SK-N-SH (cell line): ENCODE measurements at regions not wholly inside any gene's neighbourhood (a gene's known extent, or its start where the extent isn't known, plus 50 kb on each side); places are given as distances from the start of the nearest gene placed in this dataset.

Experiments
- CTCF ChIA-PET: fragments of 300-600, 350-600 bp; formaldehyde crosslinking; extraction: SDS; loops from one replicate; lab custom pipeline; 2021; lab: Yijun Ruan, JAX
- POLR2A ChIA-PET: fragments of 350-600 bp; sonication (Branson Sonifier 250); formaldehyde crosslinking; extraction: SDS; loops from one replicate; lab custom pipeline; 2020; ENCODE audit warnings: antibody characterized with exemption, inconsistent platforms; lab: Yijun Ruan, JAX
- DNase-seq: peaks from one replicate; pipeline ENCODE4 v3.0.0; 2012
- H2AFZ ChIP-seq: fragments of 200-600 bp; sonication (generic); 2 replicates; pipeline ENCODE4 v1.8.1; 2016; ENCODE audit warnings: antibody characterized with exemption, mild to moderate bottlenecking, low read depth
- H3F3A ChIP-seq: fragments of 200-600 bp; sonication (generic); replicated peaks from 2 replicates; pipeline ENCODE3; 2016; ENCODE audit warnings: antibody characterized with exemption, mild to moderate bottlenecking; ENCODE audit not compliant: insufficient read depth
- H3K27ac ChIP-seq, 2 experiments: fragments of 200-500 bp in 1 of 2; fragments of 200-600 bp in 1 of 2; sonication (Bioruptor generic) in 1 of 2; sonication (generic), shearing (Covaris generic) in 1 of 2; 2 replicates each; pipeline versions ENCODE4 v1.5.1 to v1.6.1; 2014 to 2016; ENCODE audit warnings: low read depth in 2 of 2, inconsistent platforms in 1 of 2, low read length in 1 of 2, mild to moderate bottlenecking in 1 of 2, mixed read lengths in 1 of 2
- H3K27me3 ChIP-seq: fragments of 200-600 bp; sonication (generic), shearing (Covaris generic); 2 replicates; pipeline ENCODE4 v1.6.1; 2016; ENCODE audit warnings: mixed run types; ENCODE audit not compliant: insufficient read depth
- H3K36me3 ChIP-seq, 2 experiments: fragments of 200-500 bp in 1 of 2; fragments of 200-600 bp in 1 of 2; sonication (Bioruptor generic) in 1 of 2; sonication (generic) in 1 of 2; replicated peaks in 1 of 2; 2 replicates each; pipeline versions ENCODE3 to v1.5.1; 2014 to 2016; ENCODE audit warnings: low read length in 1 of 2, mild to moderate bottlenecking in 1 of 2; ENCODE audit not compliant: insufficient read depth in 2 of 2, control insufficient read depth in 1 of 2
- H3K4me1 ChIP-seq, 2 experiments: fragments of 200-500 bp in 1 of 2; fragments of 200-600 bp in 1 of 2; sonication (Bioruptor generic) in 1 of 2; sonication (generic), shearing (Covaris generic) in 1 of 2; 2 replicates each; pipeline versions ENCODE4 v1.5.1 to v1.6.1; 2014 to 2016; ENCODE audit warnings: low read depth in 1 of 2, low read length in 1 of 2, mixed run types in 1 of 2; ENCODE audit not compliant: insufficient read depth in 2 of 2, control insufficient read depth in 1 of 2
- H3K4me2 ChIP-seq: fragments of 200-600 bp; sonication (generic), shearing (Covaris generic); 2 replicates; pipeline ENCODE4 v1.6.1; 2017; ENCODE audit warnings: mixed run types
- H3K4me3 ChIP-seq, 2 experiments: fragments of 200-500 bp in 1 of 2; fragments of 200-600 bp in 1 of 2; sonication (Bioruptor generic) in 1 of 2; sonication (generic), shearing (Covaris generic) in 1 of 2; 2 replicates each; pipeline versions ENCODE4 v1.5.1 to v1.8.1; 2014 to 2016; ENCODE audit warnings: low read depth in 2 of 2, inconsistent platforms in 1 of 2, low read length in 1 of 2, mild to moderate bottlenecking in 1 of 2, mixed read lengths in 1 of 2, moderate library complexity in 1 of 2
- H3K79me2 ChIP-seq: fragments of 200-600 bp; sonication (generic); 2 replicates; pipeline ENCODE4 v1.8.1; 2017; ENCODE audit warnings: mild to moderate bottlenecking; ENCODE audit not compliant: insufficient read depth
- H3K9ac ChIP-seq: fragments of 200-600 bp; sonication (generic); 2 replicates; pipeline ENCODE4 v1.6.1; 2017; ENCODE audit warnings: mixed run types
- H3K9me2 ChIP-seq: fragments of 200-600 bp; sonication (generic); 2 replicates; pipeline ENCODE4 v1.6.1; 2017; ENCODE audit warnings: mixed run types
- H3K9me3 ChIP-seq: fragments of 200-600 bp; sonication (generic); 2 replicates; pipeline ENCODE4 v1.6.1; 2017; ENCODE audit warnings: mixed run types, mild to moderate bottlenecking, moderate library complexity
- H4K20me1 ChIP-seq: fragments of 200-600 bp; sonication (generic); 2 replicates; pipeline ENCODE4 v1.6.1; 2017; ENCODE audit warnings: mild to moderate bottlenecking, mixed run types; ENCODE audit not compliant: insufficient read depth
- CHD2 ChIP-seq: fragments of 150-350 bp; IDR thresholded peaks from 2 replicates; pipeline ENCODE4 v1.6.1; 2018; ENCODE audit warnings: low read length; ENCODE audit not compliant: partially characterized antibody
- CTCF ChIP-seq: fragments of 200-600 bp; sonication (generic); IDR thresholded peaks from 2 replicates; pipeline ENCODE4 v1.6.1; 2017; ENCODE audit warnings: antibody characterized with exemption, mild to moderate bottlenecking, moderate library complexity
- FOSL2 ChIP-seq: IDR thresholded peaks from 2 replicates; pipeline ENCODE4 v1.4.0; 2012; ENCODE audit warnings: low read depth, mild to moderate bottlenecking, moderate library complexity, borderline replicate concordance
- FOXJ3 ChIP-seq: sonication (generic); formaldehyde crosslinking; IDR thresholded peaks from 2 replicates; pipeline ENCODE4 v1.5.1; 2020; ENCODE audit warnings: mild to moderate bottlenecking, missing genetic modification reagents
- FOXM1 ChIP-seq: IDR thresholded peaks from 2 replicates; pipeline ENCODE4 v1.4.0; 2012; ENCODE audit warnings: low read depth, mild to moderate bottlenecking
- JUND ChIP-seq: IDR thresholded peaks from 2 replicates; pipeline ENCODE4 v1.4.0; 2012
- MAX ChIP-seq: IDR thresholded peaks from 2 replicates; pipeline ENCODE4 v1.4.0; 2012; ENCODE audit warnings: low read depth
- MEF2A ChIP-seq: IDR thresholded peaks from 2 replicates; pipeline ENCODE4 v1.4.0; 2012; ENCODE audit warnings: low read depth, borderline replicate concordance
- NFIC ChIP-seq: IDR thresholded peaks from 2 replicates; pipeline ENCODE4 v1.4.0; 2012; ENCODE audit warnings: borderline replicate concordance
- NRF1 ChIP-seq: IDR thresholded peaks from 2 replicates; pipeline ENCODE4 v1.6.1; 2012; ENCODE audit warnings: low read depth, mild to moderate bottlenecking, low read length
- POLR2AphosphoS5 ChIP-seq: IDR thresholded peaks from 2 replicates; pipeline ENCODE4 v1.6.1; 2012; ENCODE audit warnings: low read depth, low read length
- RAD21 ChIP-seq: IDR thresholded peaks from 2 replicates; pipeline ENCODE4 v1.6.1; 2012; ENCODE audit warnings: mild to moderate bottlenecking, low read length
- RCOR1 ChIP-seq: fragments of 150-350 bp; IDR thresholded peaks from 2 replicates; pipeline ENCODE4 v1.6.1; 2017; ENCODE audit warnings: antibody characterized with exemption, low read length
- RXRA ChIP-seq: IDR thresholded peaks from 2 replicates; pipeline ENCODE4 v1.4.0; 2012; ENCODE audit warnings: low read depth, mild to moderate bottlenecking, borderline replicate concordance
- SIN3A ChIP-seq: IDR thresholded peaks from 2 replicates; pipeline ENCODE4 v1.6.1; 2012; ENCODE audit warnings: low read depth, mild to moderate bottlenecking, low read length, moderate library complexity, borderline replicate concordance
- SMC3 ChIP-seq: IDR thresholded peaks from 2 replicates; pipeline ENCODE4 v1.6.1; 2012; ENCODE audit warnings: low read depth, low read length, improper control_type of control experiment
- TEAD4 ChIP-seq: IDR thresholded peaks from 2 replicates; pipeline ENCODE4 v1.4.0; 2012; ENCODE audit warnings: mild to moderate bottlenecking, borderline replicate concordance; ENCODE audit not compliant: insufficient read depth
- USF2 ChIP-seq: fragments of 150-350 bp; IDR thresholded peaks from 2 replicates; pipeline ENCODE4 v1.6.1; 2017; ENCODE audit warnings: antibody characterized with exemption, low read length, low read depth, borderline replicate concordance
- ZBTB33 ChIP-seq: IDR thresholded peaks from 2 replicates; pipeline ENCODE4 v1.4.0; 2012; ENCODE audit warnings: low read depth, borderline replicate concordance
- WGBS: methylation state at CpG from one replicate; pipeline ENCODE4 v1.1.6; 2017; ENCODE audit warnings: low lambda C conversion rate; 5-methylcytosine and 5-hydroxymethylcytosine counted together

GRCh38 chr11:13899603-13900002 lies 62.9 kb upstream of the SPON1 start:
- no peak for DNase-seq
- H3K36me3 ChIP-seq: no peaks in the 10 kb centered on the region
- H4K20me1 ChIP-seq: no peaks in the 10 kb centered on the region
- H3F3A ChIP-seq: no peaks in the 10 kb centered on the region
- no peak overlapping the region for H3K27ac ChIP-seq
- H2AFZ ChIP-seq: no peak overlapping the region
- no peaks in the 10 kb centered on the region; a peak in 1 of 4 replicates for H3K4me1 ChIP-seq
- no peaks in the 10 kb centered on the region for H3K9me2 ChIP-seq
- no peaks in the 10 kb centered on the region for H3K79me2 ChIP-seq
- CTCF ChIA-PET: no interaction called here
- no peak overlapping the region for H3K9ac ChIP-seq
- H3K27me3 ChIP-seq: no peaks in the 10 kb centered on the region
- H3K4me2 ChIP-seq: no peak overlapping the region
- no peaks in the 10 kb centered on the region for H3K9me3 ChIP-seq
- TF ChIP-seq ZBTB33 (no peak), RCOR1 (no peak), POLR2AphosphoS5 (no peak), NRF1 (no peak), RXRA (no peak), MEF2A (no peak), FOXJ3 (CRISPR knock-in tag) (no peak), FOXM1 (no peak), SMC3 (no peak), CHD2 (no peak), CTCF (no peak), USF2 (no peak), FOSL2 (no peak), SIN3A (no peak)
- POLR2A ChIA-PET: no interaction called here
- H3K4me3 ChIP-seq: no peak overlapping the region

GRCh38 chr11:13902523-13902922 lies 60.0 kb upstream of the SPON1 start:
- POLR2A ChIA-PET: no interaction called here
- no peak for DNase-seq
- no peaks in the 10 kb centered on the region for H3K27me3 ChIP-seq
- 0 out of 2 replicates have a peak, but pooled peaks cover 5% of the 10 kb centered on the region for H3K9me3 ChIP-seq
- 44% methylated on average over 5 of the region's 5 CpGs for WGBS
- TF ChIP-seq MAX (no peak), CTCF (no peak), FOSL2 (no peak), POLR2AphosphoS5 (no peak), TEAD4 (no peak), RAD21 (no peak), NFIC (no peak), RCOR1 (no peak), JUND (no peak)
- TF ChIP-seq, all 33 proteins: peak for 0
- Histone ChIP-seq H3K4me3 (no peak overlapping the region), H3F3A (no peaks in the 10 kb centered on the region), H3K79me2 (no peaks in the 10 kb centered on the region), H3K9ac (no peak overlapping the region), H2AFZ (no peak overlapping the region), H4K20me1 (no peaks in the 10 kb centered on the region), H3K36me3 (no peaks in the 10 kb centered on the region), H3K4me2 (no peak overlapping the region), H3K27ac (no peak overlapping the region), H3K9me2 (no peaks in the 10 kb centered on the region), H3K4me1 (peaks cover 0 to 2% of the 10 kb centered on the region in 2 experiments; a peak in 1 of 4 replicates)
- CTCF ChIA-PET: interaction anchor here (0.8 kb wide), 1 partner anchor 54 kb away, joined by 3 read pairs; no protein-coding TSS in a partner anchor
